SU-DHL-6 (cell line): ENCODE measurements at regions not wholly inside any gene's neighbourhood (a gene's known extent, or its start where the extent isn't known, plus 50 kb on each side); places are given as distances from the start of the nearest gene placed in this dataset.
"Not testable (repeated sequence)": the region's sequence is repeated elsewhere in the genome, so short reads cannot be mapped to it uniquely, and the experiment has no call there.

Experiments
- H2AFZ ChIP-seq: fragments of 200-600 bp; sonication (generic); 2 replicates; pipeline ENCODE4 v1.6.1; 2014; ENCODE audit warnings: low read depth, mild to moderate bottlenecking, moderate library complexity, mixed read lengths, antibody characterized with exemption, low read length; ENCODE audit not compliant: severe bottlenecking
- H3F3A ChIP-seq: fragments of 200-600 bp; shearing (Covaris generic); 2 replicates; pipeline ENCODE4 v1.6.0; 2016; ENCODE audit warnings: antibody characterized with exemption, mild to moderate bottlenecking; ENCODE audit not compliant: insufficient read depth
- H3K27ac ChIP-seq: fragments of 200-600 bp; sonication (generic); 2 replicates; pipeline ENCODE4 v1.5.1; 2016; ENCODE audit warnings: low read depth, mild to moderate bottlenecking, low read length, moderate library complexity, mixed read lengths
- H3K27me3 ChIP-seq: fragments of 200-600 bp; sonication (generic), shearing (Covaris generic); 2 replicates; pipeline ENCODE4 v1.6.0; 2014; ENCODE audit warnings: mild to moderate bottlenecking, low read length
- H3K36me3 ChIP-seq: fragments of 200-600 bp; sonication (generic); 2 replicates; pipeline ENCODE4 v1.6.1; 2014; ENCODE audit warnings: mild to moderate bottlenecking, low read length, mixed read lengths
- H3K4me2 ChIP-seq: fragments of 300-600, 200-600 bp; shearing (Covaris generic), sonication (generic); 2 replicates; pipeline ENCODE4 v1.6.0; 2014; ENCODE audit warnings: low read length, low read depth, mild to moderate bottlenecking; ENCODE audit not compliant: poor library complexity, severe bottlenecking
- H3K4me3 ChIP-seq: fragments of 200-600 bp; sonication (generic); 2 replicates; pipeline ENCODE4 v1.5.1; 2014; ENCODE audit warnings: antibody characterized with exemption, low read length, mild to moderate bottlenecking, mixed read lengths; ENCODE audit not compliant: insufficient read depth, poor library complexity, severe bottlenecking
- H3K79me2 ChIP-seq: fragments of 200-600 bp; sonication (generic); 2 replicates; pipeline ENCODE4 v1.6.1; 2014; ENCODE audit warnings: mild to moderate bottlenecking, low read length, moderate library complexity; ENCODE audit not compliant: insufficient read depth
- H3K9ac ChIP-seq: fragments of 200-600 bp; sonication (generic); 2 replicates; pipeline ENCODE4 v1.7.0; 2014; ENCODE audit warnings: mild to moderate bottlenecking, low read length
- H3K9me2 ChIP-seq: fragments of 200-600 bp; sonication (generic); replicated peaks from 2 replicates; pipeline ENCODE4 v1.6.1; 2014; ENCODE audit warnings: low read length; ENCODE audit not compliant: insufficient read depth
- H3K9me3 ChIP-seq: fragments of 200-600 bp; sonication (generic); 2 replicates; pipeline ENCODE4 v1.6.1; 2014; ENCODE audit warnings: low read length, mixed read lengths; ENCODE audit not compliant: insufficient read depth
- H4K20me1 ChIP-seq: fragments of 200-600 bp; sonication (generic); 2 replicates; pipeline ENCODE4 v1.6.1; 2014; ENCODE audit warnings: low read depth, mild to moderate bottlenecking, antibody characterized with exemption, low read length, moderate library complexity, mixed read lengths

GRCh38 chr21:6428498-6429092 lies 4092.8 kb upstream of the TPTE start:
- H2AFZ ChIP-seq, H3K36me3 ChIP-seq, H3K4me2 ChIP-seq, H3K9me2 ChIP-seq, H3K79me2 ChIP-seq, H3K9ac ChIP-seq, H3K27ac ChIP-seq, H3K4me3 ChIP-seq, H3F3A ChIP-seq, H3K27me3 ChIP-seq, H3K9me3 ChIP-seq, H4K20me1 ChIP-seq: not testable (repeated sequence)

GRCh38 chr21:6429924-6430323 lies 4091.5 kb upstream of the TPTE start:
- not testable (repeated sequence) for H3K4me2 ChIP-seq, H3K79me2 ChIP-seq

GRCh38 chr21:6433149-6433548 lies 4088.2 kb upstream of the TPTE start:
- not testable (repeated sequence) for H4K20me1 ChIP-seq, H3K4me2 ChIP-seq, H3K27ac ChIP-seq, H3F3A ChIP-seq, H3K36me3 ChIP-seq, H3K9ac ChIP-seq, H3K79me2 ChIP-seq, H3K27me3 ChIP-seq, H3K4me3 ChIP-seq, H2AFZ ChIP-seq, H3K9me3 ChIP-seq, H3K9me2 ChIP-seq

More at GRCh38 chr21:6429924-6430323, 4091.5 kb upstream of the TPTE start:
- not testable (repeated sequence) for H3K27ac ChIP-seq, H4K20me1 ChIP-seq, H3K36me3 ChIP-seq, H3K9ac ChIP-seq, H3K9me2 ChIP-seq, H3K27me3 ChIP-seq, H3K9me3 ChIP-seq, H3K4me3 ChIP-seq, H3F3A ChIP-seq, H2AFZ ChIP-seq

GRCh38 chr21:6436205-6436604 lies 4085.2 kb upstream of the TPTE start:
- not testable (repeated sequence) for H4K20me1 ChIP-seq, H3K4me3 ChIP-seq, H3K27ac ChIP-seq, H3K9me2 ChIP-seq, H2AFZ ChIP-seq, H3F3A ChIP-seq, H3K9ac ChIP-seq, H3K27me3 ChIP-seq, H3K9me3 ChIP-seq, H3K4me2 ChIP-seq, H3K79me2 ChIP-seq, H3K36me3 ChIP-seq

- H3K27ac ChIP-seq, H3K9me3 ChIP-seq, H3K36me3 ChIP-seq, H3K79me2 ChIP-seq, H3K27me3 ChIP-seq, H3K4me3 ChIP-seq, H4K20me1 ChIP-seq, H3K9ac ChIP-seq, H3F3A ChIP-seq, H3K4me2 ChIP-seq, H3K9me2 ChIP-seq, H2AFZ ChIP-seq: not testable (repeated sequence)
These were observed 4084.2 kb upstream of the TPTE start for GRCh38 chr21:6436971-6437833.

- not testable (repeated sequence) for H3F3A ChIP-seq, H3K9me3 ChIP-seq, H3K36me3 ChIP-seq, H3K79me2 ChIP-seq, H3K27ac ChIP-seq, H3K9me2 ChIP-seq, H4K20me1 ChIP-seq, H3K4me2 ChIP-seq, H3K27me3 ChIP-seq, H3K9ac ChIP-seq, H2AFZ ChIP-seq, H3K4me3 ChIP-seq
These were observed 4083.6 kb upstream of the TPTE start for GRCh38 chr21:6437834-6438187.

- not testable (repeated sequence) for H3K36me3 ChIP-seq, H3K4me2 ChIP-seq, H3K9me2 ChIP-seq, H3K27ac ChIP-seq, H3F3A ChIP-seq, H3K4me3 ChIP-seq, H3K9ac ChIP-seq, H4K20me1 ChIP-seq, H2AFZ ChIP-seq, H3K79me2 ChIP-seq, H3K9me3 ChIP-seq, H3K27me3 ChIP-seq
These were observed 4082.3 kb upstream of the TPTE start for GRCh38 chr21:6439058-6439457.

GRCh38 chr21:6454648-6455340 lies 4066.6 kb upstream of the TPTE start:
- H3K27ac ChIP-seq, H3K4me2 ChIP-seq, H4K20me1 ChIP-seq, H3K9me2 ChIP-seq, H3K79me2 ChIP-seq, H3K27me3 ChIP-seq, H3K36me3 ChIP-seq, H2AFZ ChIP-seq, H3K9me3 ChIP-seq, H3K9ac ChIP-seq, H3F3A ChIP-seq, H3K4me3 ChIP-seq: not testable (repeated sequence)
